GM12874 (cell line): ENCODE measurements at regions not wholly inside any gene's neighbourhood (a gene's known extent, or its start where the extent isn't known, plus 50 kb on each side); places are given as distances from the start of the nearest gene placed in this dataset.

Experiments used
- TF ChIP-seq, protein P1 (sequence below): IDR thresholded peaks from 2 replicates; pipeline ENCODE4 v1.5.1; 2011; ENCODE audit warnings: low read depth, mild to moderate bottlenecking, control low read depth, low read length, moderate library complexity; ENCODE audit not compliant: insufficient read depth

DNA sequence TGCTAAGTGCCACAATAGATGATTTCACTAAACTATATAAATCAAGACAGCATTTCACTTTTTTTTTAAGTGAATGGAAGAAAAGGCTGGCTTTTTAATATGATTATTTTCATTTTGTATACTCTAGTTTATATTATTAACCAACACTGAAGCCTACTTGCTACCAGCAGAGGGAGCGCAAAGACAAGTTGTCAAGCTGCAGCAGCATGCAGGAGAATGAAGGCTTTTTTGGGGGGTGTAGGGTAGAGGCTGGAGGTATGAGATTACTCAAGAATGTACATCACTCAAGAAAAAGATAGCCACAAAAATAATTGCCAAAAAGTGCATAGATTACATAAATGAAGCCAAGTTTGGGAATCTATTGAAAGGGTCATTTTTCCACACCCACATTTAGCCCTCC is 519.5 kb downstream of the FGF13 start:
- TF ChIP-seq, protein P1, sequence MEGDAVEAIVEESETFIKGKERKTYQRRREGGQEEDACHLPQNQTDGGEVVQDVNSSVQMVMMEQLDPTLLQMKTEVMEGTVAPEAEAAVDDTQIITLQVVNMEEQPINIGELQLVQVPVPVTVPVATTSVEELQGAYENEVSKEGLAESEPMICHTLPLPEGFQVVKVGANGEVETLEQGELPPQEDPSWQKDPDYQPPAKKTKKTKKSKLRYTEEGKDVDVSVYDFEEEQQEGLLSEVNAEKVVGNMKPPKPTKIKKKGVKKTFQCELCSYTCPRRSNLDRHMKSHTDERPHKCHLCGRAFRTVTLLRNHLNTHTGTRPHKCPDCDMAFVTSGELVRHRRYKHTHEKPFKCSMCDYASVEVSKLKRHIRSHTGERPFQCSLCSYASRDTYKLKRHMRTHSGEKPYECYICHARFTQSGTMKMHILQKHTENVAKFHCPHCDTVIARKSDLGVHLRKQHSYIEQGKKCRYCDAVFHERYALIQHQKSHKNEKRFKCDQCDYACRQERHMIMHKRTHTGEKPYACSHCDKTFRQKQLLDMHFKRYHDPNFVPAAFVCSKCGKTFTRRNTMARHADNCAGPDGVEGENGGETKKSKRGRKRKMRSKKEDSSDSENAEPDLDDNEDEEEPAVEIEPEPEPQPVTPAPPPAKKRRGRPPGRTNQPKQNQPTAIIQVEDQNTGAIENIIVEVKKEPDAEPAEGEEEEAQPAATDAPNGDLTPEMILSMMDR: 0 out of 2 replicates have a peak, but pooled peaks have one; percentile 24

DNA sequence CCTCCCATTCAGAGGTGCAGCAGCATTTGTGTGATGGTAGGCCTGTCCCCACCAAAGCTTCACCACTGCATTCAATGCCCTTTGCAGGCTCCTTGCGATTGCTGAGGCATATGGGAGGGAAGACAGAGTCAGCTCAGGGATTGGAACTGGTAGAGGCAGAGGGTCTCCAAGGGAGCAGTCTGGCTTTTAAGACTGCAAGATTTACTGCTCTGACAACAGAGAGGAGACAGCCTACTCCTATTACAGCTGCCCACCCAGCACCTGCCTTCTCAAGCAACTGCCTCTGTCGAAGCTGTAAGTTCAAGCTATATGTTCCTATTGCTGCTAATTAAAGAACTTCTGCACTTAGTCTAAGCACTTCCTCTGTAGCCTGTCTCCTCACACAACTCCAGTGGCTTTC is 481.8 kb downstream of the FGF13 start:
- TF ChIP-seq, protein P1: no peak

DNA sequence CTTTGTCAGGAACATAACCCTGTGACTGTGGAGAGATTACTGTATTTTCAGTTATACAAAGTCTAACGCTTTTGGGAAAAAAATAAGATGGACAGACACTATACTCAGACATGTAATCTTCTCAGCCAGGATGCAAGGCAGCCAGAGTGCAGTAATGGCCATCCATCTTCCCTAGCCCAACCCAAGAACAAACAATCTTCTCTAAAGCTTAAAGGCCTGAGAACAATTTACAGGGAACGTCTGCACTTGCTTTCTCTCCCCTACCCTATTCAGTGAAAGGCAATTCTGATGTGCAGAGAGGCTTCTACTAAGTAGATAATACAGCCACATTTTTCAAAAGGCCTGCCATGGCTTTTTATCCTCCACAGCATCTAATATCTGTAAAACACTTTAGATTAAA is 471.3 kb downstream of the FGF13 start:
- TF ChIP-seq, protein P1: no peak

DNA sequence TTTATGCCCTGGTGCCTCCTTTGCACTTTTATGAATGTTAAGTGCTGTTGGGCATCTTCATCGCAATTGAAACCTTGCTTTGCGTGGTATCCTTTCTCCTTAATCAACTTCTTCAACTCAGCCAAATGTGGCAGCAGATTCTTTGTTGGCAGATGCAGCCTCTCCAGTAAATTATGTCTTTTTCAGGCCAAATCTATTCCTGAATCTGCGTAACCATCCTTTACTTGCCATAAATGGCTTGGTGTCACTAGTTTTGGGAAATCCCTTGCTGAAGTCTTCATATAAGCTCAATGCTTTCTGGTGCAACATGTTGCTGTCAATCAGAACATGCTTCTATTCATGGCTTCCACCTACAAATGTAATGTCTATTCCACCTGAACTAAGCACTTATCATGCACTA is 457.5 kb downstream of the FGF13 start:
- TF ChIP-seq, protein P1: no peak

DNA sequence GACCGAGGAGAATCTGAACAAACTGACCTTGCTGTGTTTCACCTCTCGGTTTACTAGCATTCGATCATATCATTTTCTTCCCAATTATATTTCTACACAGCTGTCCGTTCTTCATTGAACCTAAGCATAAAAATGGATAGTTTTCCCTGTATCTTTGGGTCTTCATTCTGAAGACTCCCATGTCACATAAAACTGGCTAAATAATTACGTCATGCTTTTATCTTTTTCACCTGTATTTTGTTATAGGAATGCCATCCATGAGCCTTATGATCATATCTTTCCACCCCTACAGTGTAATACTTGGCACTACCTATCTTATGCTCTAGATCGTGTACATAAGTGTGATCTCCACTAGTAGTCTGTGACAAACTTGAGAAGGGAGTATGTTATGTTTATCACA is 456.1 kb downstream of the FGF13 start:
- TF ChIP-seq, protein P1: no peak

DNA sequence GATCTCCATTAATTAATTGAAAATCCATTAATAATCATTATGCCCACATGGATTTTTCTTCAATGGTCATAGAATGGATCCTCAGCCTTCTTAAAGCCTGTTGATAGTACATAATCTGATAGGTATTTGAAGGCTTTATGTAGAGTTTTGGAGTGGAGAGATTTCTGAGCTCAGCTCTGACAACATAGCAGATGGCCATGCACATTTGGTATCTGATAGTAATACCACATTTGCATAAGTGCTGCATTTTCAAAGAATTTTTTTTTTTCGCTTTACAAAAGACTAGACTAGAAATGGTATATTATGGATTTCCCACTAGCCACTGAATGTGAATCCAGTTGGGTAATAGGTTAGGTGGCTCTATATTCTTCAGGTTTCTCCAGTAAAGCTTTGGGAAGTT is 440.6 kb downstream of the FGF13 start:
- TF ChIP-seq, protein P1: no peak

DNA sequence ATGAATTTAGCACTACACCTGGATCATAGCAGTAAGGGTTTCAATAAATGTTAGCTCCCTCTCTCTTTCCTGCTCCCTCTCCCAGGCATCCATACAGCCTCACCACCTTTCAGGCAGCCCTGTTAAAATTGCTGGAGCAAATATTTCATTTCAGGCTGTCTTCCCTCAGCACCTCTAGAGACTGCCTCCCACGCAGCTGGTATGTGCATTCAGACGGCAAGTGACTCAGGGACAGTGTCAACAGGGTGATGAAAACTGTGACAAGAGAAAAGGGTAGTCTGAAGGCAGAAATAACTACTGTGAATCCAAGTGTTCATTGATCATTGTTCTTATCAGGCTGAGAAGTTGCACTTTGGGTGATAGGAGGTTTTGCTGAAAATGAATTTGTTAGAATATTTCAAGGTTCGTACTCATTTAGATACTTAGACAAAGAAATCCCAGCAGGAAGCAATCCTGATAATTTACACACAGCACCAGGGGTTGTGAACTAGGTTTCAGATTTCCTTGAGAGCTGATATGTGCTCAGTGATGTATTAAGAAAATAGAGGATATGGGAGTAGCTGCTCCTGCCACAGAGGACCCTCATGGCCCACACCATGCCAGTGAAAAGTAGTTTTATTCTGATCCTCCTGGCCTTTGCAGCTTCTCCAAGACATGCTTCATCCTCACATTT is 424.2 kb downstream of the FGF13 start:
- TF ChIP-seq, protein P1: no peak

DNA sequence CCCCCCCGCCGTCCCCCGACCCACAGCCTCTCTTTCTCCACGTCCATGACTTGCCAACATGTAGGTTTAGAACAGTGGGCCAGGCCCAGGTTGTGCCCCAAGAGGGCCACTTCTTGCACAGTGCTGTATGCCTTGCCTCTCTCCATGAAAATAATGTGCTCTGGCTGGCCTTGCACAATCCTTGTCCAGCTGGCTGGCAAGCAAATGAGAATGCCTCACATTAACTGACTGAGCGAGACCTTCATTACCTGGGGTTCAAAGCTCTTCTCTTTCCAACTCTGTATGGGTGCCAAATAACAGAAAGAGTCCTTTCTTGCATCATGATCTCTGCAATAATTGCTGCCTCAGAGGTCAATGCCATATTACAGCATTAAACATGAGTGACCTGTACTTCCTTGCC is 416.6 kb downstream of the FGF13 start:
- TF ChIP-seq, protein P1: no peak
